ENCODE measurements at regions not wholly inside any gene's neighbourhood (a gene's known extent, or its start where the extent isn't known, plus 50 kb on each side); places are given as distances from the start of the nearest gene placed in this dataset.

GRCh38 chr3:17823036-17823435, 80.6 kb upstream of the TBC1D5 start:
- TF ChIP-seq FOXM1 (IDR thresholded peaks at IDR 0.05; ENCODE audit: borderline replicate concordance, low read depth) (no peak), CREB1 (IDR thresholded peaks at IDR 0.05; ENCODE audit: low read depth) (no peak), USF1 (IDR thresholded peaks at IDR 0.05) (no peak), EP300 (IDR thresholded peaks at IDR 0.05; ENCODE audit: borderline replicate concordance) (no peak), TCF12 (IDR thresholded peaks at IDR 0.05; ENCODE audit: low read depth) (no peak), TEAD4 (IDR thresholded peaks at IDR 0.05) (no peak), CEBPB (IDR thresholded peaks at IDR 0.05) (no peak), TAF1 (IDR thresholded peaks at IDR 0.05; ENCODE audit: low read depth) (no peak)

Data from Ishikawa (cell line).